Left colon (tissue), 2 donors: ENCODE measurements at regions not wholly inside any gene's neighbourhood (a gene's known extent, or its start where the extent isn't known, plus 50 kb on each side); places are given as distances from the start of the nearest gene placed in this dataset.
"Not testable (repeated sequence)": the region's sequence is repeated elsewhere in the genome, so short reads cannot be mapped to it uniquely, and the experiment has no call there.

Experiments used
- ATAC-seq: fragments of 200-7000 bp; cut with Tn5 transposase; one replicate; pipeline ENCODE4 v1.9.1; 2020; ENCODE audit warnings: mild to moderate bottlenecking, moderate library complexity
- DNase-seq, 2 donors: peaks; one replicate each; pipeline ENCODE4 v3.0.0-alpha.2; 2020
- intact Hi-C, 2 donors: fragments of 100-400 bp; cut with DNase I in 1 of 2; cut with micrococcal nuclease in 1 of 2; formaldehyde crosslinking; loops; one replicate each; pipeline versions ENCODE4 v1.11.2 to v1.14.0; 2022; cut with DNase I, micrococcal nuclease
- donor health status: DM: no; HTN: no; CAD: no.
- donor health status: DM: yes; HTN: yes; CAD: no.

- ATAC-seq (no peak), DNase-seq (no peak)
- intact Hi-C loops: no loop called here
These were observed 446.0 kb downstream of the QKI start for GRCh38 chr6:163860287-163861081.

GRCh38 chr6:163858870-163859269, 444.4 kb downstream of the QKI start:
- intact Hi-C loops, ATAC-seq, DNase-seq: not testable (repeated sequence)

GRCh38 chr6:163857421-163857820, 442.9 kb downstream of the QKI start:
- DNase-seq: no peak
- intact Hi-C loops: no loop called here
- no peak for ATAC-seq

GRCh38 chr6:163850874-163851273, 436.4 kb downstream of the QKI start:
- intact Hi-C loops: no loop called here
- DNase-seq (no peak), ATAC-seq (no peak)

- DNase-seq (no peak), ATAC-seq (no peak)
- intact Hi-C loops: no loop called here
These were observed 430.2 kb downstream of the QKI start for GRCh38 chr6:163844761-163845160.

GRCh38 chr6:163844357-163844756, 429.8 kb downstream of the QKI start:
- no peak for DNase-seq
- intact Hi-C loops: no loop called here
- ATAC-seq: no peak

GRCh38 chr6:163843218-163843617, 428.7 kb downstream of the QKI start:
- intact Hi-C loops: no loop called here
- DNase-seq (no peak), ATAC-seq (no peak)

- no peak for ATAC-seq
- intact Hi-C loops: no loop called here
These were observed 427.9 kb downstream of the QKI start for GRCh38 chr6:163842467-163842866.

GRCh38 chr6:163841733-163842132, 427.2 kb downstream of the QKI start:
- DNase-seq: no peak
- intact Hi-C loops: no loop called here
- ATAC-seq: no peak

More at GRCh38 chr6:163842467-163842866, 427.9 kb downstream of the QKI start:
- DNase-seq: no peak

- DNase-seq (no peak), ATAC-seq (no peak)
- intact Hi-C loops: no loop called here
These were observed 426.8 kb downstream of the QKI start for GRCh38 chr6:163841326-163841725.

- DNase-seq (no peak), ATAC-seq (no peak)
- intact Hi-C loops: no loop called here
These were observed 426.4 kb downstream of the QKI start for GRCh38 chr6:163840880-163841279.

- DNase-seq (no peak), ATAC-seq (no peak)
- intact Hi-C loops: no loop called here
These were observed 424.8 kb downstream of the QKI start for GRCh38 chr6:163839296-163839695.

GRCh38 chr6:163837691-163838431, 423.3 kb downstream of the QKI start:
- intact Hi-C loops: no loop called here
- DNase-seq (no peak), ATAC-seq (no peak)

GRCh38 chr6:163836876-163837690, 422.6 kb downstream of the QKI start:
- intact Hi-C loops: no loop called here
- DNase-seq (no peak), ATAC-seq (no peak)

- intact Hi-C loops: no loop called here
- no peak for DNase-seq
These were observed 421.1 kb downstream of the QKI start for GRCh38 chr6:163835439-163836171.

GRCh38 chr6:163834226-163834970, 419.9 kb downstream of the QKI start:
- ATAC-seq: no peak
- intact Hi-C loops: no loop called here
- DNase-seq: no peak

More at GRCh38 chr6:163835439-163836171, 421.1 kb downstream of the QKI start:
- no peak for ATAC-seq

- ATAC-seq (no peak), DNase-seq (no peak)
- intact Hi-C loops: no loop called here
These were observed 417.2 kb downstream of the QKI start for GRCh38 chr6:163831736-163832135.

- ATAC-seq: no peak
- DNase-seq: no peak
- intact Hi-C loops: no loop called here
These were observed 416.1 kb downstream of the QKI start for GRCh38 chr6:163830641-163831040.
